SK-N-SH (cell line): ENCODE measurements at regions not wholly inside any gene's neighbourhood (a gene's known extent, or its start where the extent isn't known, plus 50 kb on each side); places are given as distances from the start of the nearest gene placed in this dataset.

Experiments
- CTCF ChIP-seq: fragments of 200-600 bp; sonication (generic); IDR thresholded peaks from 2 replicates; pipeline ENCODE4 v1.6.1; 2017; ENCODE audit warnings: antibody characterized with exemption, mild to moderate bottlenecking, moderate library complexity
- ELF1 ChIP-seq: IDR thresholded peaks from 2 replicates; pipeline ENCODE4 v1.4.0; 2012
- EZH2phosphoT487 ChIP-seq: fragments of 200-600 bp; sonication (generic); IDR thresholded peaks from 2 replicates; pipeline ENCODE4 v1.6.1; 2017; ENCODE audit warnings: low read depth, mixed run types, mild to moderate bottlenecking, antibody characterized with exemption, moderate library complexity, borderline replicate concordance
- JUND ChIP-seq: IDR thresholded peaks from 2 replicates; pipeline ENCODE4 v1.4.0; 2012
- MEF2A ChIP-seq: IDR thresholded peaks from 2 replicates; pipeline ENCODE4 v1.4.0; 2012; ENCODE audit warnings: low read depth, borderline replicate concordance
- POLR2AphosphoS5 ChIP-seq: IDR thresholded peaks from 2 replicates; pipeline ENCODE4 v1.6.1; 2012; ENCODE audit warnings: low read depth, low read length
- RAD21 ChIP-seq: IDR thresholded peaks from 2 replicates; pipeline ENCODE4 v1.6.1; 2012; ENCODE audit warnings: mild to moderate bottlenecking, low read length
- RFX5 ChIP-seq: IDR thresholded peaks from 2 replicates; pipeline ENCODE4 v1.6.1; 2012; ENCODE audit warnings: mild to moderate bottlenecking, improper control_type of control experiment, low read length
- RXRA ChIP-seq: IDR thresholded peaks from 2 replicates; pipeline ENCODE4 v1.4.0; 2012; ENCODE audit warnings: low read depth, mild to moderate bottlenecking, borderline replicate concordance
- SIN3A ChIP-seq: IDR thresholded peaks from 2 replicates; pipeline ENCODE4 v1.6.1; 2012; ENCODE audit warnings: low read depth, mild to moderate bottlenecking, low read length, moderate library complexity, borderline replicate concordance

GRCh38 chr2:146214394-146214929 is 1630.4 kb upstream of the ACVR2A start:
- no peak for TF ChIP-seq CTCF
- TF ChIP-seq RXRA, result no peak
- TF ChIP-seq EZH2phosphoT487, result no peak
- no peak for TF ChIP-seq ELF1
- TF ChIP-seq JUND, result no peak
- no peak for TF ChIP-seq RFX5
- TF ChIP-seq MEF2A, result no peak
- no peak for TF ChIP-seq SIN3A
- no peak for TF ChIP-seq RAD21
- no peak for TF ChIP-seq POLR2AphosphoS5
